IMR-90 (cell line): ENCODE measurements at regions not wholly inside any gene's neighbourhood (a gene's known extent, or its start where the extent isn't known, plus 50 kb on each side); places are given as distances from the start of the nearest gene placed in this dataset.

ENCODE experiments used
- ATAC-seq: fragments of 200-7000 bp; cut with Tn5 transposase; 2 replicates; pipeline ENCODE4 v1.9.1; 2020; ENCODE audit warnings: low read depth, mild to moderate bottlenecking, moderate library complexity
- BruUV-seq: library from RNA; stranded (reverse); fragments of 400-500 nt; replicated peaks from 2 replicates; lab custom pipeline; 2021; lab: Mats Ljungman, UMichigan
- CTCF ChIA-PET: fragments of 300-600 bp; formaldehyde crosslinking; extraction: SDS; loops from one replicate; lab custom pipeline; 2021; ENCODE audit warnings: antibody characterized with exemption; lab: Yijun Ruan, JAX
- POLR2A ChIA-PET: fragments of 300-600 bp; sonication (Branson Sonifier 250); formaldehyde crosslinking; loops from one replicate; lab custom pipeline; 2022; ENCODE audit warnings: antibody characterized with exemption; ENCODE audit not compliant: unreplicated experiment; lab: Charles Lee
- DNase-seq: peaks from one replicate; pipeline ENCODE4 v3.0.0; 2013
- H2AFZ ChIP-seq: replicated peaks from 2 replicates; pipeline ENCODE3; 2013; ENCODE audit warnings: low read length, mild to moderate bottlenecking; ENCODE audit not compliant: poor library complexity
- H2AK5ac ChIP-seq: 2 replicates; pipeline ENCODE4 v1.6.1; 2013; ENCODE audit warnings: low read depth, low read length, inconsistent platforms
- H2AK9ac ChIP-seq: replicated peaks from 2 replicates; pipeline ENCODE3; 2013; ENCODE audit warnings: mild to moderate bottlenecking, low read depth, low read length, moderate library complexity; ENCODE audit not compliant: poor library complexity
- H2BK120ac ChIP-seq: 2 replicates; pipeline ENCODE4 v1.6.1; 2013; ENCODE audit warnings: low read depth, low read length, inconsistent platforms
- H2BK15ac ChIP-seq: 3 replicates; pipeline ENCODE4 v1.6.1; 2013; ENCODE audit warnings: low read depth, low read length, inconsistent platforms
- H2BK20ac ChIP-seq: 2 replicates; pipeline ENCODE4 v1.6.1; 2013; ENCODE audit warnings: low read depth, mild to moderate bottlenecking, inconsistent platforms, low read length, moderate library complexity
- H2BK5ac ChIP-seq: 2 replicates; pipeline ENCODE4 v1.6.1; 2013; ENCODE audit warnings: mild to moderate bottlenecking, low read depth, low read length, inconsistent platforms; ENCODE audit not compliant: poor library complexity, severe bottlenecking
- H3K14ac ChIP-seq: replicated peaks from 2 replicates; pipeline ENCODE4 v1.6.1; 2013; ENCODE audit warnings: low read depth, low read length, inconsistent platforms
- H3K18ac ChIP-seq: 2 replicates; pipeline ENCODE4 v1.6.1; 2013; ENCODE audit warnings: low read depth, low read length, control low read depth
- H3K23ac ChIP-seq: 2 replicates; pipeline ENCODE4 v1.6.1; 2013; ENCODE audit warnings: low read depth, low read length, inconsistent platforms
- H3K27ac ChIP-seq: 2 replicates; pipeline ENCODE4 v1.5.1; 2013; ENCODE audit warnings: mild to moderate bottlenecking, control low read depth, low read length; ENCODE audit not compliant: insufficient read depth
- H3K27me3 ChIP-seq: 2 replicates; pipeline ENCODE4 v1.6.1; 2013; ENCODE audit warnings: low read length; ENCODE audit not compliant: control insufficient read depth, insufficient read depth
- H3K36me3 ChIP-seq: 2 replicates; pipeline ENCODE4 v1.6.1; 2013; ENCODE audit warnings: low read length, mixed read lengths; ENCODE audit not compliant: control insufficient read depth, insufficient read depth
- H3K4ac ChIP-seq: 2 replicates; pipeline ENCODE4 v1.6.1; 2013; ENCODE audit warnings: low read depth, low read length, inconsistent platforms
- H3K4me1 ChIP-seq: 2 replicates; pipeline ENCODE4 v1.6.1; 2013; ENCODE audit warnings: low read length, mixed read lengths; ENCODE audit not compliant: control insufficient read depth, insufficient read depth
- H3K4me2 ChIP-seq: 2 replicates; pipeline ENCODE4 v1.6.1; 2013; ENCODE audit warnings: low read depth, mild to moderate bottlenecking, control low read depth, low read length, moderate library complexity
- H3K4me3 ChIP-seq: 2 replicates; pipeline ENCODE4 v1.5.1; 2013; ENCODE audit warnings: low read depth, mild to moderate bottlenecking, control low read depth, low read length, moderate library complexity; ENCODE audit not compliant: insufficient read depth
- H3K56ac ChIP-seq: 2 replicates; pipeline ENCODE4 v1.6.1; 2013; ENCODE audit warnings: low read length, inconsistent platforms; ENCODE audit not compliant: insufficient read depth; ENCODE audit errors: extremely low read depth
- H3K79me1 ChIP-seq, 2 experiments: 2 replicates each; pipeline ENCODE4 v1.6.1; 2013; ENCODE audit warnings: low read length in 2 of 2, inconsistent platforms in 1 of 2, low read depth in 1 of 2
- H3K9ac ChIP-seq: 2 replicates; pipeline ENCODE4 v1.6.1; 2013; ENCODE audit warnings: low read depth, low read length, control low read depth
- H3K9me1 ChIP-seq: 2 replicates; pipeline ENCODE4 v1.6.1; 2013; ENCODE audit warnings: low read length, inconsistent platforms; ENCODE audit not compliant: insufficient read depth
- H3K9me3 ChIP-seq: 2 replicates; pipeline ENCODE4 v1.6.1; 2013; ENCODE audit warnings: low read length; ENCODE audit not compliant: control insufficient read depth, insufficient read depth
- H4K20me1 ChIP-seq: 2 replicates; pipeline ENCODE4 v1.6.1; 2013; ENCODE audit warnings: low read length, inconsistent platforms; ENCODE audit not compliant: insufficient read depth
- H4K5ac ChIP-seq: 2 replicates; pipeline ENCODE4 v1.6.1; 2013; ENCODE audit warnings: mild to moderate bottlenecking, low read depth, low read length, control low read depth
- H4K8ac ChIP-seq, 2 experiments: 2 replicates each; pipeline ENCODE4 v1.6.1; 2013; ENCODE audit warnings: low read depth in 2 of 2, low read length in 2 of 2, control low read depth in 1 of 2, inconsistent platforms in 1 of 2
- H4K91ac ChIP-seq: 2 replicates; pipeline ENCODE4 v1.6.1; 2013; ENCODE audit warnings: low read depth, low read length, inconsistent platforms; ENCODE audit not compliant: insufficient read depth
- BHLHE40 ChIP-seq: fragments of 150-350 bp; IDR thresholded peaks from 2 replicates; pipeline ENCODE4 v1.6.1; 2016; ENCODE audit warnings: mild to moderate bottlenecking, low read depth, low read length
- CHD1 ChIP-seq: IDR thresholded peaks from 2 replicates; pipeline ENCODE4 v1.6.1; 2012; ENCODE audit warnings: low read depth, low read length, improper control_type of control experiment
- FOS ChIP-seq: fragments of 150-350 bp; IDR thresholded peaks from 2 replicates; pipeline ENCODE4 v1.6.1; 2016; ENCODE audit warnings: low read depth, low read length
- MAFK ChIP-seq: IDR thresholded peaks from 2 replicates; pipeline ENCODE4 v1.6.1; 2012; ENCODE audit warnings: low read depth, low read length, improper control_type of control experiment
- MAZ ChIP-seq: IDR thresholded peaks from 2 replicates; pipeline ENCODE4 v1.6.1; 2012; ENCODE audit warnings: low read depth, mild to moderate bottlenecking, low read length, improper control_type of control experiment, moderate library complexity, borderline replicate concordance
- NFE2L2 ChIP-seq: fragments of 150-350 bp; IDR thresholded peaks from 2 replicates; pipeline ENCODE4 v1.6.1; 2016; ENCODE audit warnings: low read depth, mild to moderate bottlenecking, low read length
- POLR2A ChIP-seq: IDR thresholded peaks from 2 replicates; pipeline ENCODE4 v1.6.1; 2012; ENCODE audit warnings: mild to moderate bottlenecking, low read depth, low read length
- RCOR1 ChIP-seq: IDR thresholded peaks from 2 replicates; pipeline ENCODE4 v1.6.1; 2012; ENCODE audit warnings: mild to moderate bottlenecking, low read length, improper control_type of control experiment; ENCODE audit not compliant: insufficient replicate concordance
- SMC3 ChIP-seq: fragments of 150-350 bp; IDR thresholded peaks from 2 replicates; pipeline ENCODE4 v1.6.1; 2016; ENCODE audit warnings: low read depth, mild to moderate bottlenecking, antibody characterized with exemption, low read length, moderate library complexity
- WGBS, 2 experiments: methylation state at CpG; one replicate each; pipeline versions ENCODE4 v1.1.5 to v1.1.7; 2013; ENCODE audit warnings: missing lambda C conversion rate in 2 of 2; ENCODE audit not compliant: insufficient read length in 1 of 2; ENCODE audit errors: extremely low coverage in 2 of 2; 5-methylcytosine and 5-hydroxymethylcytosine counted together
- dilution Hi-C: fragments of 300-500 bp; cut with HindIII; formaldehyde crosslinking; loops from one replicate; pipeline ENCODE4 v1.14.3; 2018; ENCODE audit warnings: low sequenced_read_pairs; ENCODE audit not compliant: unreplicated experiment
- in situ Hi-C: fragments of 300-500 bp; cut with MboI; formaldehyde crosslinking; loops from 3 replicates; pipeline ENCODE4 v1.14.3; 2019; ENCODE audit warnings: low sequenced_read_pairs, inconsistent platforms, mixed read lengths
- intact Hi-C: fragments of 100-400 bp; cut with micrococcal nuclease; formaldehyde crosslinking; loops from 2 replicates; pipeline ENCODE4 v1.10.0; 2022
- TF ChIP-seq, protein P1 (sequence below): conservative IDR thresholded peaks from 2 replicates; pipeline ENCODE4 v1.5.1; 2012; ENCODE audit warnings: mild to moderate bottlenecking, low read depth, low read length, improper control_type of control experiment
- TF ChIP-seq, protein P2 (sequence below): fragments of 150-350 bp; IDR thresholded peaks from 2 replicates; pipeline ENCODE4 v1.6.1; 2016; ENCODE audit warnings: low read depth, mild to moderate bottlenecking, low read length, moderate library complexity, borderline replicate concordance

DNA sequence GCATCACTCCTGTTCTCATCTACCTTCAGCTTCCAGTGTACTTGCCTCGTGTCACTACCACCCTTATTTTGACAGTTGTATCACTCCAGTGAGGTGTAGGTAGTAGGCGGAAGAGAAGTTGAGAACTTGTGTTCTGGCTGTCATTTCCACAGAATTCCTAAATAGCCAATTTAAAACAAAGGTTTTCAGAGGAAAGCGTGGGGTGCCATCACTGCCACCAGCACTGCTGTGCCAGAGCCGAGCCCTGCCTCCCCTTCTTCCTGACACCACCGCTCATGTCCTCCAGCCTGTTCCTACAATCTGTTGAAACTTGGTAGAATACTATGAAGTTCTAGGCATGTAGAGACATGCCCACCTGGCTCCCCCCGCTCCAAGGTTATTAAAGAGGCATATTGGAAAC, 215.8 kb downstream of the TANC2 start:
- Histone ChIP-seq H4K5ac (peak overlapping the region; percentile 83; the same call in 1 of the 2 replicates), H3K23ac (no peak overlapping the region), H3K36me3 (peaks cover 4% of the 10 kb centered on the region), H3K9ac (no peak overlapping the region), H3K9me3 (no peaks in the 10 kb centered on the region), H3K79me1 (peaks cover 31 to 48% of the 10 kb centered on the region in 2 experiments), H2AK5ac (peak overlapping the region; percentile 63; the same call in 1 of the 2 replicates), H3K18ac (peak overlapping the region; percentile 95), H2AK9ac (no peak overlapping the region), H2BK15ac (peak overlapping the region; percentile 68; the same call in 1 of the 3 replicates), H3K4ac (peak overlapping the region; percentile 67), H2AFZ (no peak overlapping the region), H3K27ac (peak overlapping the region; percentile 25; the same call in 1 of the 2 replicates), H3K27me3 (no peaks in the 10 kb centered on the region), H2BK20ac (peak overlapping the region; percentile 53; the same call in 1 of the 2 replicates), H4K20me1 (no peaks in the 10 kb centered on the region), H4K8ac (peak overlapping the region; percentile 19 to 50; a peak in 1 of 4 replicates), H3K9me1 (peaks cover 5% of the 10 kb centered on the region; the same call in 1 of the 2 replicates), H3K4me3 (no peak overlapping the region), H3K56ac (no peak overlapping the region), H3K4me2 (no peak overlapping the region), H2BK5ac (peak overlapping the region; percentile 80), H3K4me1 (peaks cover 9% of the 10 kb centered on the region; the same call in 1 of the 2 replicates), H2BK120ac (peak overlapping the region; percentile 44; the same call in 1 of the 2 replicates), H3K14ac (peak overlapping the region; percentile 46; the same call in 1 of the 2 replicates), H4K91ac (peak overlapping the region; percentile 60; the same call in 1 of the 2 replicates)
- DNase-seq, result no peak
- 100% methylated on average over 1 of the region's 6 CpGs; no CpG with 5 or more reads in 1 of the 2 experiments for WGBS, 2 experiments
- BruUV-seq, result no TSS peak
- TF ChIP-seq RCOR1, result no peak
- TF ChIP-seq MAZ, result no peak
- no peak for TF ChIP-seq NFE2L2
- TF ChIP-seq, protein P1, sequence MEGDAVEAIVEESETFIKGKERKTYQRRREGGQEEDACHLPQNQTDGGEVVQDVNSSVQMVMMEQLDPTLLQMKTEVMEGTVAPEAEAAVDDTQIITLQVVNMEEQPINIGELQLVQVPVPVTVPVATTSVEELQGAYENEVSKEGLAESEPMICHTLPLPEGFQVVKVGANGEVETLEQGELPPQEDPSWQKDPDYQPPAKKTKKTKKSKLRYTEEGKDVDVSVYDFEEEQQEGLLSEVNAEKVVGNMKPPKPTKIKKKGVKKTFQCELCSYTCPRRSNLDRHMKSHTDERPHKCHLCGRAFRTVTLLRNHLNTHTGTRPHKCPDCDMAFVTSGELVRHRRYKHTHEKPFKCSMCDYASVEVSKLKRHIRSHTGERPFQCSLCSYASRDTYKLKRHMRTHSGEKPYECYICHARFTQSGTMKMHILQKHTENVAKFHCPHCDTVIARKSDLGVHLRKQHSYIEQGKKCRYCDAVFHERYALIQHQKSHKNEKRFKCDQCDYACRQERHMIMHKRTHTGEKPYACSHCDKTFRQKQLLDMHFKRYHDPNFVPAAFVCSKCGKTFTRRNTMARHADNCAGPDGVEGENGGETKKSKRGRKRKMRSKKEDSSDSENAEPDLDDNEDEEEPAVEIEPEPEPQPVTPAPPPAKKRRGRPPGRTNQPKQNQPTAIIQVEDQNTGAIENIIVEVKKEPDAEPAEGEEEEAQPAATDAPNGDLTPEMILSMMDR, result no peak
- no peak for TF ChIP-seq POLR2A
- TF ChIP-seq CHD1, result no peak
- no peak for TF ChIP-seq MAFK
- no peak for TF ChIP-seq FOS
- no peak for TF ChIP-seq BHLHE40
- TF ChIP-seq SMC3, result no peak
- TF ChIP-seq, protein P2, sequence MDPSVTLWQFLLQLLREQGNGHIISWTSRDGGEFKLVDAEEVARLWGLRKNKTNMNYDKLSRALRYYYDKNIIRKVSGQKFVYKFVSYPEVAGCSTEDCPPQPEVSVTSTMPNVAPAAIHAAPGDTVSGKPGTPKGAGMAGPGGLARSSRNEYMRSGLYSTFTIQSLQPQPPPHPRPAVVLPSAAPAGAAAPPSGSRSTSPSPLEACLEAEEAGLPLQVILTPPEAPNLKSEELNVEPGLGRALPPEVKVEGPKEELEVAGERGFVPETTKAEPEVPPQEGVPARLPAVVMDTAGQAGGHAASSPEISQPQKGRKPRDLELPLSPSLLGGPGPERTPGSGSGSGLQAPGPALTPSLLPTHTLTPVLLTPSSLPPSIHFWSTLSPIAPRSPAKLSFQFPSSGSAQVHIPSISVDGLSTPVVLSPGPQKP, result no peak
- intact Hi-C loops (no loop called here), in situ Hi-C loops (no loop called here), dilution Hi-C loops (no loop called here)
- no peak for ATAC-seq
- ChIA-PET CTCF (no interaction called here), POLR2A (no interaction called here)
